Breast epithelium (tissue), 3 donors: ENCODE measurements at regions not wholly inside any gene's neighbourhood (a gene's known extent, or its start where the extent isn't known, plus 50 kb on each side); places are given as distances from the start of the nearest gene placed in this dataset.

Experiments used
- CTCF ChIP-seq, 3 donors: fragments of 450-650 bp; IDR thresholded peaks; one replicate each; pipeline ENCODE4 v1.5.1; 2016 to 2017; ENCODE audit warnings: antibody characterized with exemption in 3 of 3, mild to moderate bottlenecking in 3 of 3, moderate library complexity in 3 of 3
- POLR2A ChIP-seq: fragments of 450-650 bp; IDR thresholded peaks from one replicate; pipeline ENCODE4 v1.6.1; 2016; ENCODE audit warnings: antibody characterized with exemption, mild to moderate bottlenecking, moderate library complexity
- POLR2AphosphoS5 ChIP-seq, 3 donors: sonication (generic); formaldehyde crosslinking; IDR thresholded peaks; one replicate each; pipeline ENCODE4 v1.6.1; 2017; ENCODE audit warnings: antibody characterized with exemption in 3 of 3

GRCh38 chr10:52858722-52859121 is 86.1 kb upstream of the MBL2 start:
- no peak for TF ChIP-seq POLR2A
- TF ChIP-seq CTCF (IDR thresholded peaks at IDR 0.05): no peak
- no peak for TF ChIP-seq POLR2AphosphoS5 (IDR thresholded peaks at IDR 0.05)
